ENCODE measurements at regions not wholly inside any gene's neighbourhood (a gene's known extent, or its start where the extent isn't known, plus 50 kb on each side); places are given as distances from the start of the nearest gene placed in this dataset.

DNA sequence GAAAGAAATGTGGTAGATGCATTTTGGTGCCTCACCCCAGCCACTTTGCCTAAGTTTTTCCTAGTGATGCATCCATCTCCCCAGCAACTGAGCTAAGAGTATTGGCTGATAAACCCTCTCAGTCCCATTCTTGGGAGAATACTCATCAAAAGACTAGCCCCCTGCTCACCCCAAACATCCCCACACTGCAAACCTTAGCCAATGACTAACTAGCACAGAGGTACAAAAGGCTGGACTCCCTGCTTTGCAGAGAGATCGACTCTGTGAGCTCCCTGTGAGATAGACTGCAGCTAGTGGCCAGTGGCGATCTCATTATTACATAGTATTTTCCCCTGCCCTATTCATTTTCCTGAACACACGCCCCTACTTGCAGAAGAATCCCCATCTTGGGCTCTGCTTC, 155.3 kb downstream of the HHIPL2 start:
- TF ChIP-seq YY1 (IDR thresholded peaks at IDR 0.05; ENCODE audit: insufficient read depth, insufficient read length) (no peak), ZNF274 (IDR thresholded peaks at IDR 0.05; ENCODE audit: low read depth, low read length) (no peak)

All from NT2/D1 (cell line).